H9 (cell line): ENCODE measurements at regions not wholly inside any gene's neighbourhood (a gene's known extent, or its start where the extent isn't known, plus 50 kb on each side); places are given as distances from the start of the nearest gene placed in this dataset.

Source experiments
- DNase-seq: peaks from one replicate; pipeline ENCODE4 v3.0.0-alpha.2; 2017
- H2AFZ ChIP-seq: one replicate; pipeline ENCODE4 v1.6.1; 2013; ENCODE audit warnings: mild to moderate bottlenecking, low read length, control low read depth, moderate library complexity
- H2AK5ac ChIP-seq: 2 replicates; pipeline ENCODE4 v1.6.1; 2013; ENCODE audit warnings: low read length, control low read depth, mixed read lengths; ENCODE audit not compliant: insufficient read length
- H2BK120ac ChIP-seq: one replicate; pipeline ENCODE4 v1.6.1; 2013; ENCODE audit warnings: low read depth, mild to moderate bottlenecking, low read length, control low read depth, inconsistent platforms; ENCODE audit not compliant: poor library complexity, severe bottlenecking
- H2BK12ac ChIP-seq: 2 replicates; pipeline ENCODE4 v1.6.1; 2013; ENCODE audit warnings: low read length, control low read depth, mixed read lengths, low read depth; ENCODE audit not compliant: insufficient read length
- H2BK15ac ChIP-seq: 2 replicates; pipeline ENCODE4 v1.6.1; 2013; ENCODE audit warnings: low read depth, low read length, control low read depth
- H2BK20ac ChIP-seq: one replicate; pipeline ENCODE4 v1.6.1; 2013; ENCODE audit warnings: low read depth, mild to moderate bottlenecking, low read length, control low read depth, inconsistent platforms; ENCODE audit not compliant: poor library complexity, severe bottlenecking
- H2BK5ac ChIP-seq: 2 replicates; pipeline ENCODE4 v1.6.1; 2013; ENCODE audit warnings: low read length, control low read depth, mixed read lengths; ENCODE audit not compliant: insufficient read length
- H3K14ac ChIP-seq: 2 replicates; pipeline ENCODE4 v1.6.1; 2013; ENCODE audit warnings: low read length, control low read depth; ENCODE audit not compliant: insufficient read depth
- H3K18ac ChIP-seq: 2 replicates; pipeline ENCODE4 v1.6.1; 2013; ENCODE audit warnings: low read depth, mild to moderate bottlenecking, mixed read lengths, low read length, control low read depth; ENCODE audit not compliant: insufficient read length
- H3K23ac ChIP-seq: 2 replicates; pipeline ENCODE4 v1.6.1; 2013; ENCODE audit warnings: low read length, control low read depth, mixed read lengths, low read depth; ENCODE audit not compliant: insufficient read length
- H3K23me2 ChIP-seq: 2 replicates; pipeline ENCODE4 v1.6.1; 2013; ENCODE audit warnings: low read depth, mild to moderate bottlenecking, mixed read lengths, low read length, control low read depth; ENCODE audit not compliant: insufficient read length, poor library complexity, severe bottlenecking
- H3K27ac ChIP-seq: 2 replicates; pipeline ENCODE4 v1.5.1; 2013; ENCODE audit warnings: low read length, control low read depth, mixed read lengths, low read depth; ENCODE audit not compliant: insufficient read length
- H3K27me3 ChIP-seq: 2 replicates; pipeline ENCODE4 v1.6.1; 2013; ENCODE audit warnings: low read length, control low read depth, inconsistent platforms; ENCODE audit not compliant: insufficient read depth
- H3K4ac ChIP-seq: 2 replicates; pipeline ENCODE4 v1.6.1; 2013; ENCODE audit warnings: low read depth, mild to moderate bottlenecking, control low read depth, inconsistent platforms, low read length, moderate library complexity
- H3K4me1 ChIP-seq: 2 replicates; pipeline ENCODE4 v1.6.1; 2013; ENCODE audit warnings: low read length, control low read depth, inconsistent platforms; ENCODE audit not compliant: insufficient read depth
- H3K4me2 ChIP-seq: 2 replicates; pipeline ENCODE4 v1.6.1; 2013; ENCODE audit warnings: low read length, control low read depth, mixed read lengths; ENCODE audit not compliant: insufficient read length, insufficient read depth
- H3K56ac ChIP-seq: 2 replicates; pipeline ENCODE4 v1.6.1; 2013; ENCODE audit warnings: low read depth, mild to moderate bottlenecking, mixed read lengths, low read length, control low read depth; ENCODE audit not compliant: insufficient read length
- H3K79me1 ChIP-seq: 2 replicates; pipeline ENCODE4 v1.6.1; 2013; ENCODE audit warnings: low read depth, mild to moderate bottlenecking, moderate library complexity, low read length, control low read depth, inconsistent platforms; ENCODE audit not compliant: insufficient read depth, poor library complexity, severe bottlenecking
- H3K79me2 ChIP-seq: 2 replicates; pipeline ENCODE4 v1.6.1; 2013; ENCODE audit warnings: low read length, control low read depth, inconsistent platforms; ENCODE audit not compliant: insufficient read depth
- H3K9ac ChIP-seq: 2 replicates; pipeline ENCODE4 v1.6.1; 2013; ENCODE audit warnings: low read length, control low read depth, mixed read lengths; ENCODE audit not compliant: insufficient read length; ENCODE audit errors: extremely low read depth
- H3K9me3 ChIP-seq: one replicate; pipeline ENCODE4 v1.6.1; 2013; ENCODE audit warnings: low read depth, low read length, inconsistent platforms; ENCODE audit not compliant: control insufficient read depth
- H3T11ph ChIP-seq: one replicate; pipeline ENCODE4 v1.6.1; 2013; ENCODE audit warnings: mild to moderate bottlenecking, low read length, control low read depth, inconsistent platforms
- H4K20me1 ChIP-seq: one replicate; pipeline ENCODE4 v1.6.1; 2013; ENCODE audit not compliant: control insufficient read depth, insufficient read length, insufficient read depth
- H4K5ac ChIP-seq: 2 replicates; pipeline ENCODE4 v1.6.1; 2013; ENCODE audit warnings: low read depth, mild to moderate bottlenecking, mixed read lengths, low read length, control low read depth; ENCODE audit not compliant: insufficient read length
- H4K8ac ChIP-seq: replicated peaks from 2 replicates; pipeline ENCODE4 v1.6.1; 2013; ENCODE audit warnings: low read length, control low read depth, mixed read lengths, low read depth; ENCODE audit not compliant: insufficient read length
- H4K91ac ChIP-seq: 2 replicates; pipeline ENCODE4 v1.6.1; 2013; ENCODE audit warnings: low read depth, mild to moderate bottlenecking, moderate library complexity, mixed read lengths, low read length, control low read depth; ENCODE audit not compliant: insufficient read length
- H3K27ac Mint-ChIP-seq, 3 experiments: 2 replicates in 2 of 3; 3 replicates in 1 of 3; pipeline ENCODE4 v1.8.0; 2020 to 2021; ENCODE audit warnings: mixed read lengths in 3 of 3, mild to moderate bottlenecking in 1 of 3, moderate library complexity in 1 of 3
- H3K27me3 Mint-ChIP-seq: 2 replicates; pipeline ENCODE4 v1.8.0; 2021; ENCODE audit warnings: low read depth, mild to moderate bottlenecking, moderate library complexity, mixed read lengths
- H3K36me3 Mint-ChIP-seq, 3 experiments: 2 replicates in 2 of 3; 3 replicates in 1 of 3; pipeline ENCODE4 v1.8.0; 2020 to 2021; ENCODE audit warnings: low read depth in 3 of 3, mixed read lengths in 3 of 3; ENCODE audit not compliant: insufficient read depth in 1 of 3
- H3K4me1 Mint-ChIP-seq, 2 experiments: 2 replicates each; pipeline ENCODE4 v1.8.0; 2020; ENCODE audit warnings: mixed read lengths in 2 of 2
- H3K4me3 Mint-ChIP-seq, 2 experiments: 2 replicates in 1 of 2; 3 replicates in 1 of 2; pipeline ENCODE4 v1.8.0; 2020 to 2021; ENCODE audit warnings: mild to moderate bottlenecking in 2 of 2, mixed read lengths in 2 of 2, moderate library complexity in 1 of 2
- H3K9me3 Mint-ChIP-seq, 2 experiments: 2 replicates in 1 of 2; 3 replicates in 1 of 2; pipeline ENCODE4 v1.8.0; 2020; ENCODE audit warnings: mild to moderate bottlenecking in 2 of 2, mixed read lengths in 2 of 2, moderate library complexity in 1 of 2
- CTCF ChIP-seq: fragments of 200-600 bp; sonication (generic); conservative IDR thresholded peaks from 3 replicates; pipeline ENCODE4 v1.8.0; 2021; ENCODE audit warnings: antibody characterized with exemption, mild to moderate bottlenecking
- WGBS: extraction: QIAGEN DNeasy Blood & Tissue Kit; methylation state at CpG from one replicate; pipeline ENCODE4 v1.1.7; 2013; ENCODE audit warnings: missing lambda C conversion rate, low lambda C conversion rate, mixed read lengths; ENCODE audit not compliant: insufficient read length; ENCODE audit errors: extremely low coverage; 5-methylcytosine and 5-hydroxymethylcytosine counted together

GRCh38 chr5:2496126-2496525 lies 255.4 kb downstream of the IRX2 start:
- Histone ChIP-seq H3K23ac (no peak overlapping the region), H3K4ac (no peak overlapping the region), H3K4me1 (no peaks in the 10 kb centered on the region), H3K27ac (no peak overlapping the region), H3K9ac (no peak overlapping the region), H4K8ac (no peak overlapping the region), H3K4me2 (no peak overlapping the region), H3K14ac (no peak overlapping the region), H2BK120ac (no peak overlapping the region), H3K27me3 (no peaks in the 10 kb centered on the region), H3K23me2 (no peaks in the 10 kb centered on the region), H3K79me1 (no peaks in the 10 kb centered on the region), H2BK12ac (no peak overlapping the region), H3K9me3 (no peaks in the 10 kb centered on the region), H2BK20ac (no peak overlapping the region), H3T11ph (no peak overlapping the region), H3K79me2 (no peaks in the 10 kb centered on the region), H3K56ac (no peak overlapping the region), H4K91ac (no peak overlapping the region), H4K20me1 (no peaks in the 10 kb centered on the region), H2BK15ac (no peak overlapping the region), H2AFZ (no peak overlapping the region), H2BK5ac (no peak overlapping the region), H3K18ac (no peak overlapping the region), H4K5ac (no peak overlapping the region), H2AK5ac (no peak overlapping the region)
- Mint-ChIP-seq H3K27me3 (no peaks in the 10 kb centered on the region; the same call in 1 of the 2 replicates), H3K4me1 (peaks cover 16% of the 10 kb centered on the region in 2 experiments), H3K4me3 (no peak overlapping the region), H3K9me3 (peaks cover 14 to 15% of the 10 kb centered on the region in 2 experiments), H3K36me3 (peaks cover 5 to 11% (median 6%) of the 10 kb centered on the region in 3 experiments; a peak in 6 of 7 replicates), H3K27ac (no peak overlapping the region)
- DNase-seq: no peak
- no peak for TF ChIP-seq CTCF
- no CpG with 5 or more reads among the region's 9 CpGs for whole genome bisulfite sequencing
